ENCODE measurements at regions not wholly inside any gene's neighbourhood (a gene's known extent, or its start where the extent isn't known, plus 50 kb on each side); places are given as distances from the start of the nearest gene placed in this dataset.

- no peak for TF ChIP-seq CTCF (IDR thresholded peaks at IDR 0.05)
- TF ChIP-seq EZH2phosphoT487 (IDR thresholded peaks at IDR 0.05): no peak
- no peak for TF ChIP-seq EZH2 (IDR thresholded peaks at IDR 0.05)
Measured at GRCh38 chr13:68888832-68889231, 1218.8 kb upstream of the ATXN8OS start.

All from neural progenitor cell (in vitro differentiated cells).